ENCODE measurements at regions not wholly inside any gene's neighbourhood (a gene's known extent, or its start where the extent isn't known, plus 50 kb on each side); places are given as distances from the start of the nearest gene placed in this dataset.

- H3K4me1 ChIP-seq, result no peaks in the 10 kb centered on the region
- H3K27ac ChIP-seq, result no peak overlapping the region
- intact Hi-C loops (cut with DNase I), result no loop called here
- ATAC-seq, result no peak
- H3K27me3 ChIP-seq, result no peaks in the 10 kb centered on the region
- no peak overlapping the region for H3K4me3 ChIP-seq
- no peak for TF ChIP-seq CTCF (IDR thresholded peaks at IDR 0.05)
- H3K9me3 ChIP-seq, result no peaks in the 10 kb centered on the region
- no peaks in the 10 kb centered on the region for H3K36me3 ChIP-seq
- DNase-seq, result no peak
Observed at GRCh38 chr12:18899162-18899561, 161.2 kb downstream of the CAPZA3 start.

- Histone ChIP-seq H3K4me1 (no peaks in the 10 kb centered on the region), H3K27ac (no peak overlapping the region), H3K36me3 (no peaks in the 10 kb centered on the region), H3K27me3 (no peaks in the 10 kb centered on the region), H3K4me3 (no peak overlapping the region), H3K9me3 (no peaks in the 10 kb centered on the region)
- intact Hi-C loops (cut with DNase I), result no loop called here
- DNase-seq, result no peak
- TF ChIP-seq CTCF (IDR thresholded peaks at IDR 0.05), result no peak
- no peak for ATAC-seq
Observed at GRCh38 chr12:18899678-18900317, 161.9 kb downstream of the CAPZA3 start.

GRCh38 chr12:18905134-18905533, 167.2 kb downstream of the CAPZA3 start:
- DNase-seq, result no peak
- Histone ChIP-seq H3K27ac (no peak overlapping the region), H3K4me3 (no peak overlapping the region), H3K27me3 (no peaks in the 10 kb centered on the region), H3K9me3 (no peaks in the 10 kb centered on the region), H3K36me3 (no peaks in the 10 kb centered on the region), H3K4me1 (no peaks in the 10 kb centered on the region)
- no peak for ATAC-seq
- no peak for TF ChIP-seq CTCF (IDR thresholded peaks at IDR 0.05)
- intact Hi-C loops (cut with DNase I), result no loop called here

- no peaks in the 10 kb centered on the region for H3K27me3 ChIP-seq
- TF ChIP-seq CTCF (IDR thresholded peaks at IDR 0.05), result no peak
- no peaks in the 10 kb centered on the region for H3K9me3 ChIP-seq
- no peak overlapping the region for H3K27ac ChIP-seq
- no peak for DNase-seq
- intact Hi-C loops (cut with DNase I), result no loop called here
- H3K4me3 ChIP-seq, result no peak overlapping the region
- H3K4me1 ChIP-seq, result no peaks in the 10 kb centered on the region
- ATAC-seq, result no peak
- no peaks in the 10 kb centered on the region for H3K36me3 ChIP-seq
Observed at GRCh38 chr12:18906395-18906794, 168.5 kb downstream of the CAPZA3 start.

- Histone ChIP-seq H3K9me3 (peaks cover 5% of the 10 kb centered on the region), H3K36me3 (no peaks in the 10 kb centered on the region)
Observed at GRCh38 chr12:18907127-18907526, 169.2 kb downstream of the CAPZA3 start.

More at GRCh38 chr12:18907127-18907526, 169.2 kb downstream of the CAPZA3 start:
- intact Hi-C loops (cut with DNase I), result no loop called here
- Histone ChIP-seq H3K4me3 (no peak overlapping the region), H3K27ac (no peak overlapping the region), H3K4me1 (no peaks in the 10 kb centered on the region), H3K27me3 (no peaks in the 10 kb centered on the region)
- DNase-seq, result no peak
- no peak for ATAC-seq
- TF ChIP-seq CTCF (IDR thresholded peaks at IDR 0.05), result no peak
